ENCODE measurements at regions not wholly inside any gene's neighbourhood (a gene's known extent, or its start where the extent isn't known, plus 50 kb on each side); places are given as distances from the start of the nearest gene placed in this dataset.
"Not testable (repeated sequence)": the region's sequence is repeated elsewhere in the genome, so short reads cannot be mapped to it uniquely, and the experiment has no call there.

DNA sequence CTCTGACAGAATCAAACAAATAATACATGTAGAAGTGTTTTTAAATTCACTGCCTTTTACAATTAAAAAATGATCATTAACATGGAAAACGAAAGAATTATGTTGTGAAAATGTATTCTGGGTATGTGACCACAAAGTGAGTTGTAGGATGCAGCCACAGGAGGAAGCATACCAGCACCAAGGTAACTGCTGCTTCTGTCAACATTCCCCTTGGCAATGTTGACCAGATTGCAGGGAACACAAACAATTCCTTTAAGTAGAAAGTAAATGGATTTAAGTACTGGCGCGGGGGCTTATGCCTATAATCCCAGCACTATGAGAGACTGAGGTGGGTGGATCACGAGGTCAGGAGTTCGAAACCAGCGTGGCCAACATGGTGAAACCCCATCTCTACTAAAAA lies 1877.9 kb upstream of the PCDH7 start:
- no peak overlapping the region for H3K4me3 ChIP-seq (ENCODE audit: control insufficient read depth, low read depth, low read length)
- TF ChIP-seq, protein P1, sequence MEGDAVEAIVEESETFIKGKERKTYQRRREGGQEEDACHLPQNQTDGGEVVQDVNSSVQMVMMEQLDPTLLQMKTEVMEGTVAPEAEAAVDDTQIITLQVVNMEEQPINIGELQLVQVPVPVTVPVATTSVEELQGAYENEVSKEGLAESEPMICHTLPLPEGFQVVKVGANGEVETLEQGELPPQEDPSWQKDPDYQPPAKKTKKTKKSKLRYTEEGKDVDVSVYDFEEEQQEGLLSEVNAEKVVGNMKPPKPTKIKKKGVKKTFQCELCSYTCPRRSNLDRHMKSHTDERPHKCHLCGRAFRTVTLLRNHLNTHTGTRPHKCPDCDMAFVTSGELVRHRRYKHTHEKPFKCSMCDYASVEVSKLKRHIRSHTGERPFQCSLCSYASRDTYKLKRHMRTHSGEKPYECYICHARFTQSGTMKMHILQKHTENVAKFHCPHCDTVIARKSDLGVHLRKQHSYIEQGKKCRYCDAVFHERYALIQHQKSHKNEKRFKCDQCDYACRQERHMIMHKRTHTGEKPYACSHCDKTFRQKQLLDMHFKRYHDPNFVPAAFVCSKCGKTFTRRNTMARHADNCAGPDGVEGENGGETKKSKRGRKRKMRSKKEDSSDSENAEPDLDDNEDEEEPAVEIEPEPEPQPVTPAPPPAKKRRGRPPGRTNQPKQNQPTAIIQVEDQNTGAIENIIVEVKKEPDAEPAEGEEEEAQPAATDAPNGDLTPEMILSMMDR (conservative IDR thresholded peaks at IDR 0.05; ENCODE audit: control insufficient read depth, insufficient read depth, low read depth, low read length) = no peak
- no peak for DNase-seq (ENCODE audit: low read depth)

DNA sequence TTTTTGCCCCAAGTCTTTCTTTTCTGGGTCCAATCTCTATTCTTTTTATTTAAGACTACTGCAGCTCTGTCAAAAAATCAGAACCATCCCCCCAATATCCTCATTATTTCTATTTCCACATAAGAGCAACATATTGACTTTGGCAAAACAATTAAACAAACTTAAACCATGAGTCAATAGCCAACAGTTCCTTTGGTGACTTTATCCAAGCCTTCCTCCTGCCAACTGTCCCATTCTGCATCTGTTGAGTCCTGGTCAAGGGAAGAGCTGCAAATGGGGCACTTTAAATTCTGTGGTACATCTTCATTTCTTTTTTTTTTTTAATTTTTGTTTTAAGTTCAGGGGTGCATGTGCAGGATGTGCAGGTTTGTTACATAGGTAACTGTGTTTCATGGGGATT lies 1875.0 kb upstream of the PCDH7 start:
- no peak overlapping the region for H3K4me3 ChIP-seq (ENCODE audit: control insufficient read depth, low read depth, low read length)
- TF ChIP-seq, protein P1 (conservative IDR thresholded peaks at IDR 0.05; ENCODE audit: control insufficient read depth, insufficient read depth, low read depth, low read length) = no peak
- peak; percentile 24 for DNase-seq (ENCODE audit: low read depth)

DNA sequence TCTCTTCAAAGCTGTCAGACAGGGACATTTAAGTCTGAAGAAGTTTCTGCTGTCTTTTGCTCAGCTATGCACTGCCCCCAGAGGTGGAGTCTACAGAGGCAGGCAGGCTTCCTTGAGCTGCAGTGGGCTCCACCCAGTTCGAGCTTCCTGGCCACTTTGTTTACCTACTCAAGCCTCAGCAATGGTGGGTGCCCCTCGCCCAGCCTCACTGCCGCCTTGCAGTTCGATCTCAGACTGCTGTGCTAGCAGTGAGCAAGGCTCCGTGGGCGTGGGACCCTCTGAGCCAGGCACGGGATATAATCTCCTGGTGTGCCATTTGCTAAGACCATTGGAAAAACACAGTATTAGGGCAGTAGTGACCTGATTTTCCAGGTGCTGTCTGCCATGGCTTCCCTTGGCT lies 1863.1 kb upstream of the PCDH7 start:
- not testable (repeated sequence) for DNase-seq (ENCODE audit: low read depth); H3K4me3 ChIP-seq (ENCODE audit: control insufficient read depth, low read depth, low read length)

DNA sequence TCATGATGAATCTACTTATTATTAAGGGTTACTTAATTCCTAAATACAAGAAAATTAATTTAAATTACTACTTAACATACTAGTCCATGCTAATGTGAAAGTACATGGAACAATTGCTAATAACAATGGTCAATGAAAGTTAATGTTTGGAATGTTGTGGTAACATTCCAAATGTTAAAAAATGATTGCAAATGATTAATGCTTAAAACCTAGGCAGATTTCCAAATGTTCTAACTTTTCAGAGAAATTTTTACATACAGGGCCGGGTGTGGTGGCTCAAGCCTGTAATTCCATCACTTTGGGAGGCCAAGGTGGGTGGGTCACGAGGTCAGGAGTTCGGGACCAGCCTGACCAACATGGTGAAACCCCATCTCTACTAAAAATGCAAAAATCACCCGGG lies 1851.3 kb upstream of the PCDH7 start:
- TF ChIP-seq, protein P1 (conservative IDR thresholded peaks at IDR 0.05; ENCODE audit: control insufficient read depth, insufficient read depth, low read depth, low read length) = no peak
- H3K4me3 ChIP-seq (ENCODE audit: control insufficient read depth, low read depth, low read length) = no peak overlapping the region
- DNase-seq (ENCODE audit: low read depth) = peak; percentile 18

DNA sequence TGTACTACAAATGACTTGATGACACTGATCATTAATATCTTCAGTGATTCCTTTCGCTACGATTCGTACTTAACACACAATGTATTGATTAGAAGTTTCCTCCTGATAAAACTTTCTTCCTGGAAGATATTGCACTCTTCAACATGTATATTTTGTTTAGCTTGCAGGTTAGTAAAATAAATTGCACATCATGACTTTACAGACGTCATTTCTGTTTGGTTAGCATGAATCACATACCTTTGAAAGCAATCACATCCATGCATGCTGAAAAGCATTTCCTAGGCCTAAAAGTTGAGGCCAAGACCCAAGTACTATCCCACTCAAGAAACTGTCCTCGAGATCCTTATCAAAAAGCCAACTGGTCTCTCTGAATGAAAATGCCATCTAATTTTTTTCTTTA lies 1841.0 kb upstream of the PCDH7 start:
- peak; percentile 2 for DNase-seq (ENCODE audit: low read depth)
- TF ChIP-seq, protein P1 (conservative IDR thresholded peaks at IDR 0.05; ENCODE audit: control insufficient read depth, insufficient read depth, low read depth, low read length) = no peak
- no peak overlapping the region for H3K4me3 ChIP-seq (ENCODE audit: control insufficient read depth, low read depth, low read length)

DNA sequence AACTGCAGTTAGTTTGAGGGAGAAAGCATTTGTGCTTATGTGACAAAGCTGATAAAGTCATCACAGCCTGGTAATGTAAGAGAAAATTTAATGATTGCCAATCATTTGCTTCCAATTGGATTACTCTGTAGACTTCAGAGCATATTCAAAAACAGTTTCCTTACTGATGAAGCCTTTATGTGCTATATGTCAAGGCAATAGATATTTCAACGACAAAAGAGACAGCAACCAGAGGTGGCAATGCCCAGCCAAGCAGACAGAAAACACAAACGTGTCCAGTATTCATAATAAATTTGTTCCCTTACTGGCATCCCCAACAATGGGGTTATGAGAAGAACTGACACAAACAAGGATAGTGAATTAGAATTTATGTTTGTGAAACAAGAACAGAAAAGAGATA lies 1840.3 kb upstream of the PCDH7 start:
- TF ChIP-seq, protein P1 (conservative IDR thresholded peaks at IDR 0.05; ENCODE audit: control insufficient read depth, insufficient read depth, low read depth, low read length) = no peak
- H3K4me3 ChIP-seq (ENCODE audit: control insufficient read depth, low read depth, low read length) = no peak overlapping the region
- DNase-seq (ENCODE audit: low read depth) = no peak

DNA sequence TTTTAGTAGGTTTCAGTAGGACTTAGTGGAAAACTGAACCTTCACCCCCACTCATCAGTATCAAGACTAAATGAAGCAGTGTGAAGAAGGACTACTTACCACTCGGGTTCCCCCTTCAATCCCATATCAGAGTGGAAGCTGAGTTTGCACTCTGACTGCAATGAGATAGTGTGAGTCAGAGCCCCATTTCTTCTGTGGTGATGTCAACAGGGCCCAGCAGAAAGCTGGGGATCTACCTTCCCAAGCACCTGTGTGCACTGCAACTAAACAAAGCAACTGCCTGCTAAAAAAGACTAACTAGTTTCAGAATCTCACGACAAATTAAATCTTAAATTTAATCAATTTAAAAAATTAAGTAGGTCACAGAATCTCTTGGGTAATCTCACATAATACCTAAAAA lies 1837.0 kb upstream of the PCDH7 start:
- no peak overlapping the region for H3K4me3 ChIP-seq (ENCODE audit: control insufficient read depth, low read depth, low read length)
- DNase-seq (ENCODE audit: low read depth) = no peak
- TF ChIP-seq, protein P1 (conservative IDR thresholded peaks at IDR 0.05; ENCODE audit: control insufficient read depth, insufficient read depth, low read depth, low read length) = no peak

All from fibroblast of mammary gland (primary cell).